HG02852 (cell line): ENCODE measurements at regions not wholly inside any gene's neighbourhood (a gene's known extent, or its start where the extent isn't known, plus 50 kb on each side); places are given as distances from the start of the nearest gene placed in this dataset.
"Not testable (repeated sequence)": the region's sequence is repeated elsewhere in the genome, so short reads cannot be mapped to it uniquely, and the experiment has no call there.

Experiments used
- ATAC-seq: cut with Tn5 transposase; IDR thresholded peaks from one replicate; pipeline ENCODE4 v1.9.1; 2021; ENCODE audit warnings: mild to moderate bottlenecking, moderate library complexity; ENCODE audit not compliant: unreplicated experiment

DNA sequence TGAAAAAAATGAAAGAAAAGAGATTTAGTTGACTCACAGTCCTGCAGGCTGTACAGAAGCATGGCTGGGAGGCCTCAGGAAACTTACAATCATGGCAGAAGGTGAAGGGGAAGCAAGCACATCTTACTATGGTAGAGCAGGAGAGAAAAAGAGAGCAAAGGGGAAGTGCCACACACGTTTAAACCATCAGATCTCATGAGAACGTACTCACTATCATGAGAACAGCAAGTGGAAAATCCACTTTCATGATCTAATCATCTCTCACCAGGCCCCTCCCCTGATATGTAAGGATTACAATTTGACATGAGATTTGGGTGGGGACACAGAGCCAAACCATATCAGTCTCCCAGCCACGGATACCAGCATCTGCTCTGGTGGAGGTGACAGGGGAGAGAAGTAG is 50.8 kb upstream of the CPOX start:
- ATAC-seq = no peak

DNA sequence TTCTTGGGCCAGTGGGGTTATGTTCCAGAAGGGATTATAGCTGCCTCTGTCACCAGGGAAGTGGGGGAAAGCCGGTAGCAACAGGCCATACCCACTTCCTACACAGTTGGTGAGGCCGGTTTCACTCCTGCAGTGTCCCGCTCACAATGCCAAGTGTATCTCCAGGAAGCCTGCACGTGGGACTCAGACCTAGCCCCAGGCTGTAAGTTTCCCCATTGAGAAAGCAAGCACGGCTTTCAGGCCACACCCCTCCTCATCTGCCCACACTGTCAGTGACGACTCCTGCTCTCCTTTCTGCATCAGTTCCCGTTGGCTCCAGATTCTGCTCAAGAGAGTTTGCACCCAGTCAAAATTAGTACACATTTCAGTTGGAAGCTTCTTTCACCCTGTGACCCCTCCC is 51.6 kb upstream of the CPOX start:
- no peak for ATAC-seq

DNA sequence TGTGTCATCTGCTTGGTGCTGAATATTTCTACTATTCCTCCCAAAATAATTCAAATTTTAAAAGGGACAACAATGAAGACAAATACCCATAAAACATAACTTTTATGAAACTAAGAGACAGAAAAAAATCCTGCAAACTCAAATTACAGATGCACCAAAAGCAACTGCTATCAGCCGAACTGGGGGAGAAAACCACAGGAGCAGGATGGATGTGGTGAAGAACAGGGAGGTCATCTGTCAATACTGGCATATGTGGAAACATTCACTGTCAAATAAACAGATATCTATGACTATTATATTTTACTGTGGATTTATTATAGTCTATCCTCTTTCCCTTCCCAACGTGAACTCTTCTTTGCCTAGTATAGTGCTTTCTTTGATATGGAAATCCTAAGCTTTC is 53.3 kb upstream of the CPOX start:
- ATAC-seq = no peak

DNA sequence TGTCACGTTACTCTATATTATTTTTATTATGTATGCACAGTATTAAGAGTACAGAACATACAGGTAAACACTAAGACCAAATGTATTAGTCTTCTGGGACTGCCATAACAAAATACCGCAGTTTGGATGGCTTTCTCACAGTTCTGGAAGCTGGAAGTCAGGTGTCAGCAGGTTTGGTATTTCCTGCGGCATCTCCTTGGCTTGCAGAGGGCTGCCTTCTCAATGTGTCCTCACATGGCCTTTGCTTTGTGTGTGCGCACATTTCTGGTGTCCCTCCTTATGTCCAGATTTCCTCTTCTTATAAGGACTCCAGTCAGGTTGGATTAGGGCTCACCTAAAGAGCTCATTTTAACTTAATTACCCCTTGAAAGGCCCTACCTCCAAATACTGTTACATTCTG is 53.8 kb upstream of the CPOX start:
- no peak for ATAC-seq

DNA sequence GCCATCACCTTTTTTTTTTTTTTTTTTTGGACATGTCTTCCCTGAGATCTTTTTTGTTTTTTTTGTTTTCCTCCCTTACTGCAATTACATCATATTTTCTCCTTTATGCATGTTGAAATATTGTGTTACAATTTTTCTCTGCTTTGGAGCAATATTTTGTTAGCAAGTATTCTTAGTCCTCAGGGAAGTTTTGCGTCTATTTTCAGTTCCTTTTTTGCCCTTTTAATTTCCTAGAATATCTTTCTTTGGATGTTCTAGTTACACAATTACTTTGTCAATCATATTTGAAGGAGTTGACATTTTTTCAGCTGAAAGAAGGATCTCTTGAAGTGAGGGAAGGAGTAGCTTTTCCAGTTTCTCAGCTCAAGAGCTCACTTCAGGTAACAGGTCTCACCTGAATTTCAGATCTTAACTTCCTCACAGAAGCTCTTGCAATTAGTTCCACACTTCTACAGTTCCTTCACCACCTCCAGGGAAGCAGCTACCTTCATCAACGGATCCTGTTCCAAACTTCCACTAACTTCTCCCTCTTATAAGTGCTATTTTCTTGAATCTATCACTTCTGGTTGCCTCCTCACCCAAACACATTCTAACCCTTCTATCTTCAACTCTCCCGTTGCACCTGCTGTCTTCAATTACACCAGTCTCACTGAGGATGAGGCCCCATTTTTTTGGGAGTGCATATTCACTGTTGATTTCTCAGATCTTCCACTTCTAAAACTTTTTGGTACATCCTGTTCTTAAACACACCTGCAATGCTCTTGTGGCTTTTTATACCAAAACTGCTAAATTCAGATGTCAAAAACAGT is 57.8 kb upstream of the CPOX start:
- no peak for ATAC-seq

DNA sequence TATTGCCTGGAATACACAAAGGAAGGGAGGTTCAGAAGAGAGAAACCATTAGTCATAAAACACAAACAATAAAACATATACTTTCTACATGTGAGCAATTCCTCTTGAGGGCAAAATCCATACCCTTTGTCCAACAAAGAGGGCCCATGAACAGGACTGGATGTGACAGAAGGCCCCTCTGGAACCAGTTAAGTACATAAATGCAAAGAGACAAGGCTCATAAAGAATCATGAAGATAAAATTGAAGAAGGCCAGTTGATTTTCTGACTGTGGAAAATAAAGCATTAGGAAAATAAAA is 58.3 kb upstream of the CPOX start:
- no peak for ATAC-seq

DNA sequence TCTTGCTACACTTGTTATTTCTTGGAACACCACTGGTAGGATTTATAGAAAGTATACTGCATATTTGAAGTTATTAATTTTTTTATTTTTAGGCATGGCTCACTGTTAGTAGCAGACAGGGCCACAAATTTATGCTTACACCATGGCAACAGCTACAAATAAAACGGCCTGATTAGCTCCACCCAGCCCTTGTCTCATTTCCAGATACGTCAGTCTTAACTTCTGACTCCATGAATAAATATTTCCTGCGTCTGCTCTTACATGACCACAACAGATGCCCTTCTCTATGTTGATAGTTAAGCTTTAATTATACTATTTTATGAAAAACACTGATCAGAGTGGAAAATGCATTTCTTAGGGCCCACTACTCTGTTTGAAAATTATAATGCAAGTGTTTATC is 62.3 kb upstream of the CPOX start:
- ATAC-seq = no peak

DNA sequence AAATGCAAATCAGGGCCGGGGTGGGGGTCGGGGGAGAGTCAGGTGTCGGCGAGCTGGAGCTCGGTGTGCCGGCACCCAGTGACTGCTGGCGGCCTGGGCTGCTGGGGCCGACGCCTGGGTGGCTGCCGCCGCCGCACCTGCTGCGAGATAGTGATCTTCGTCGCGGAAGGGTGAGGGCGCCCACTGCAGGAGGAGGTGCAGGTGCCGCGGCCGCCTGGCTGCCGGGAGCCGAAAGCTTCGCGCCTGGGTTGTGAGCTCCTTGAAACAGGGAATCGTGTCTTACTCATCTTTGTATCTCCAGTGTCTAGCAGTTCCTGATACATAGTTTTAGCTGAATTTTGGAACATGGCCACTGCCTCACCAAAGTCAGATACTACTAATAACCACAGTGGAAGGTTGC is 64.0 kb upstream of the CPOX start:
- peak; percentile 92 for ATAC-seq

DNA sequence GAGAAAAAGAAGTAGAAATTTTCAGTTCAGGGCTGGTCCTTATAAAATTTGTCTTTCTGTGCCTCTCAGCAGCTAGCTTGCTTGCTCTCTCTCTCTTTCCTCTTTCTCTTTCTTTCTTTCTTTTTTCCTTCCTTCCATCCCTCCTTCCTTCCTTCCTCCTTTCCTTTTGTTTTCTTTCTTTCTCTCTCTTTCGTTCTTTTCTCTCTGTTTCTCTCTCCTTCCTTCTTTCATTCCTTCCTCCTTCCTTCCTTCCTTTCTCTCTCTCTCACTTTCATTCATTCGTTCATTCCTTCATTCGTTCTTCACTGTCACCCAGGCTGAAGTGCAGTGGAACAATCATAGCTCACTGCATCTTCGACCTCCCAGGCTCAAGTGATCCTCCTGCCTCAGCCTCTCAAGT is 69.3 kb upstream of the CPOX start:
- no peak for ATAC-seq

DNA sequence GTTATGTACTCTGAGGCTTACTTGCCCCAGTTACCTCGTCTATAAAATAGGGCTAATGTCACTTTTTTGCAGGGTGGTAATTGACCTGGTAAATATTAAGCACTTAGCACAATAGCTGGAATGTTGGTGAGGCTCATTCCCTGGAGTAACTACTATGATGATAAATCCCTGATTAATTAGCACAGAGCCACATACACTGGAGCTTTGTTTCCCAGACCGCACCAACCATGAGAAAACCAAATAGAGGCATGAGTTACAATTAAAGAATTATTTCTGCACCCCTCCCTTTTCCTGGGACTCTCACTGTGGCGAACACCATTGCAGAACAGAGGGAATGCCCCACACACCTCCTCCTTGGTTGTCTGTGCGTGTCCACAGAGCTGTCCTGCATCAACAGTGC is 76.6 kb upstream of the CPOX start:
- ATAC-seq = no peak

DNA sequence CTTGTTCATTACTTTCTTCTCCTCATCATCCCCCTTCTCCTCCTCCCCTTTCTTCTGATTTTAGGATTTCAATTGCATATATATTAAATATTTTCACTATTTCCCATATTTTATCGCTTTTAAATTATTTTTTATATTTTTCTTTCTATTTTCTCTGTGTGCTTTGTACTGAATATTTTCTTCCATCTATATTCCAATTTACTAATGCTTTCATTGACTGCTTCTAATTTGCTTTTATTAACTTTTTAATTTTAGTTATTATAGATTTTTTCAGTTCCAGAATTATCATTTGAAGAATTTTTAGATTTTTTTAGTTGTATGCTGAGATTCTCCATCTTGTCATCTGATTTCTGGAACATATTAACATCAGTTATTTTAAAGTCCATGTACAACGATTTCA is 83.2 kb upstream of the ST3GAL6 start:
- no peak for ATAC-seq

DNA sequence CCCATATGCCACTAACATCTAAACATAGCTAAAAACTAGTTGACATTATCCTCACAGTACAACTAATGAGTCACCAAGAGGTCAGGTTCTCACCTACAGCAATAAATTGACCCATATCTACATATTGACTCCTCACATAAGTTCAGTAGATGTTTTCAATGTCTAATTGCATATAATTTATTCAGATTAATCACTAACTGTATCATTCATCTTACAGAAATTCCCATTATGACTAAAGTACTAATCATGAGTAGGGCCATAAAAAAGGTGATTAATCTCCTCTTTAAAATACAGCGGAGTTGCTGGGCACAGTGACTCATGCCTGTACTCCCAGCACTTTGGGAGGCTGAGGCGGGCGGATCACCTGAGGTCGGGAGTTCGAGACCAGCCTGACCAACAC is 82.4 kb upstream of the ST3GAL6 start:
- ATAC-seq = no peak

DNA sequence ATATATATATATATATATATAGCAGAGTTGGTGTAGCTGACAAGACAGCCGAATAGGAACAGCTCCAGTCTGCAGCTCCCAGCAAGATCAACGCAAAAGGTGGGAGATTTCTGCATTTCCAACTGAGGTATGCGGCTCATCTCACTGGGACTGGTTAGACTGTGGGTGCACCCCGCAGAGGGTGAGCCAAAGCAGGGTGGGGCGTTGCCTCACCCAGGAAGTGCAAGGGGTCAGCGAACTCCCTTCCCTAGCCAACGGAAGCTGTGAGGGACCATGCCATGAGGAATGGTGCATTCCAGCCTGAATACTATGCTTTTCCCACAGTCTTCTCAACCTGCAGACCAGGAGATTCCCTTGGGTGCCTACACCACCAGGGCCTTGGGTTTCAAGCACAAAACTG is 81.7 kb upstream of the ST3GAL6 start:
- ATAC-seq = no peak

DNA sequence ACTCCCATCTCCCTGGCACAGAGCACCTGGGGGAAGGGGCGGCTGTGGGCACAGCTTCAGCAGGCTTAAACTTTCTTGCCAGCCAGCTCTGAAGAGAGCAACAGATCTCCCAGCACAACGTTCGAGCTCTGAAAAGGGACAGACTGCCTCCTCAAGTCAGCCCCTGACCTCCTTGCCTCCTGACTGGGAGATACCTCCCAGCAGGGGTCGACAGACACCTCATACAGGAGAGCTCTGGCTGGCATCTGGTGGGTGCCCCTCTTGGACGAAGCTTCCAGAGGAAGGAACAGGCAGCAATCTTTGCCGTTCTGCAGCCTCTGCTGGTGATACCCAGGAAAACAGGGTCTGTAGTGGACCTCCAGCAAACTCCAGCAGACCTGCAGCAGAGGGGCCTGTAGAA is 80.7 kb upstream of the ST3GAL6 start:
- ATAC-seq = not testable (repeated sequence)

DNA sequence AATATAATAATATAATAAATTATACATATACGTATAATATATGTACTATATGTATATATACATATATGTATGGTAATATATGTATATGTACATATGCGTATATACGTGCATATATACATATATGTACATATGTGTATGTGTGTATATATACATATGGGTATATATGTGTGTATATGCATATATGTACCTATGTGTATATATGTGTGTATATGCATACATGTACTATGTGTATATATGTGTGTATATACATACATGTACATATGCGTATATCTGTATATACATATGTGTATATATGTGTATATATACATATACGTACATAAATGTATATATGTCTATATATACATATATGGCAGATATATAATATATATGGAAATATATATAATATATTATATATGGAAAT is 74.8 kb upstream of the ST3GAL6 start:
- ATAC-seq = no peak

DNA sequence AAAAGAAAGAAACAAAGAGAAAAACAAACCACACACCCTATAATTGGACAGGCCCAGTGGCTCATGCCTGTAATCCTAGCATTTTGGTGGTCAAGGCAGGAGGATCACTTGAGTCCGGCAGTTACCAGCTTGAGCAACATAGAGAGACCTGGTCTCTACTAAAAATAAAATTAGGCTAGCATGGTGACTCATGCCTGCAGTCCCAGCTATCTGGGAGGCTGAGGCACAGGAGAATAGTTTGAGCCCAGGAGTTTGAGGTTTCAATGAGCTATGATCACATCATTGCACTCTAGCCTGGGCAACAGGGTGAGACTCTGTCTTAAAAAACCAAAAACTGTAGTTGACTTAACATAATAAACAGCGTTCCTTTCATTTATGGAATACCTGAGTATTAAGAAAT is 72.3 kb upstream of the ST3GAL6 start:
- ATAC-seq = no peak

DNA sequence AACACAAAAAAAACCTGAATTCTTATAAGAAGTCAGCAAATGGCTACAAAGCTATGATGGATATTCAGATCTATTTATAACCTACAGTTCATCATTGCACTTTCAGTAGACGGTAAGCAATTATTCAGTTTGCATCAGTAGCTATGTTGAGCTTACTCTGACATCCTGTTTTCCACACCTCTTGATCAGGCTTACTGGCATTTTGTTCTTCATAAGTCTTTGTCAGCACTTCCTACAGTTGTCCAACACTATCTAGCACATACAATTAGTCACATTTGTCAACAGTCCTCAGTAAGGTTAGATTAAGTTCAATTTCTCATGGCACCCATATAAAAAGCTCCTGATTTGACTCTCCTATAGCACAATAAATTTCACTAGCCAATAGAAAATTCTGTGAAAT is 71.2 kb upstream of the ST3GAL6 start:
- ATAC-seq = no peak

DNA sequence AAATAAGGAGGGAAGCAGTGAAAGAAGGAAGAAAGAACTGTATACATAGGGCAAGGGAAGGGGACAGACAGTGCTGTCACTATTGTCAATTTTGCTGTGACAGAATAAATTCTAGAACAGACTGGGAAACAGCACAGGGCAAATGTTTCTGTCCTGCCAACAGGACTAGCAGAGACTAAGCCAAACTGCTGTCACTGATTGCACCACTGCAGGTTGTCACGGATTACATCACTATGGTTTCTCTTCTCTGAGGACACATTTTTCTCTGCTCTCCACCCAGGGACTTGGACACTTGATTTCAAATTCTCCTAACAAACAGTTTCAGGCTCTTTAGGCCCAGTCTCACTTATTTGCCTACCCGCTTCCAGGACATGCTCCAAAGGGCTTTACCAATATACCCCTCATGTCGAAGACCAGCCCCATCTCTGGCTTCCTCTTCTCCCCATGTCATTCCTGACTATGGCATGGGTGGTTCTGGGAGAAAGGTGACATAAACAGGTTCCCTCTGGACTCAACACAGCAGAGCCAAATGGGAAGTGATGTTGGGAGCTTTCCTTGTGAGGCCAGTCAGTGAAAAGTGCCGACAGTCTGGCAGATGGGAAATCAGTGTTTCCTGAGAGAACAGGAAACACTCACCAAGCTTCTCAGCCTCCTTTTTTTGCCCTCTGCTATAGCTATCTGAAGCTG is 70.2 kb upstream of the ST3GAL6 start:
- no peak for ATAC-seq

DNA sequence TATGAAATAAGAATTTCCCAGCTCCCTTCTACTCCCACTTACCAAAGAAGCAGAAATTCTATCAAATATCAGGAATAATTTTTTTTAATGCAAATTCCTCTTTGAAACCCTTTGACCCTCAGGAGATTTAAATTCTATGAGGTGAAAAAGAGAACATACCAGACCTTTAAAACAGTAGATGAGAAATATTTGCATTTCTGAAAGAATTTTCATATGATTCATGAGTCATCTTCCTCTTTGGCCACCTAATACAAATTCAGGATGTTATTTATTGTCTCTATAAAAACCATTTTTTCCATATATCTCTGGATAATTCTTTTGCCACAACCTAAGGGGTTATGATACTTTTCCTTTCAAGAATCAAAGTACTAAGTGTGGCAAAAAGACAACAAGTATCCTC is 67.3 kb upstream of the ST3GAL6 start:
- no peak for ATAC-seq

DNA sequence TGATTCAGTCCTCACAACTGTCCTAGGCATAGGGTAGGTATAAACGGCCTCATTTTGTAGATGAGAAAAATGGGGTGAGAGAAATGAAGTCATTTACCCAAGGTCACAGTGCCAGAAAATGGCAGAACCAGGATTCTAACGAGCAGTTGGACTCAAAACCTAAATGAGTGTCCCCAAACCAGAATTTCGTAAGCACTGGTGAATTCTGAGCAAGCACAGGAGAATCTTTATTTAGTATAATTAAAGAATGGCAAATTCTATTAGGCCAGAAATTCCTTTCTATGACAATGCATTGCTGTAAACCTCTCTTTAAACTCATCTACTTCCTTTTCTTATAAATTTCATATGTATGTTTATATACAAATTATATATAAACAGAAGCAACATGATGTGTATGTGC is 66.8 kb upstream of the ST3GAL6 start:
- ATAC-seq = not testable (repeated sequence)

DNA sequence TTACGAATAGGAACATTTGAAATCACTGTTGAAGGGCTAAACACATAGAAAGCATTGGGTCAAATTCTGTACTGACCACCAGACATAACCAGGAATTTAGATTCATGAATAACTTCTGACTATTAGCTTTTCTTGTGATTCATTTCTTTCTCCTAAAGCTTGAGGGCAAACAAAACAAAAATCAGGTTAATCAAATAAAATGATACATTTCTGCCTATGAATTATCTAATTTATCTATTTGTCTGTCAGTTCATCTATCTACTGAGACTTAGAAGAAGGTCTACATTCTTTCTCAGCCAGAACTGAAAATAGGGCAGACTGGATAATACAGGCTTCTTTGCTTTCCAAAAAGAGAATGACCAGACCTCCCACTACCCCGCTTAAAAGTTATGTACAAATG is 65.9 kb upstream of the ST3GAL6 start:
- no peak for ATAC-seq

DNA sequence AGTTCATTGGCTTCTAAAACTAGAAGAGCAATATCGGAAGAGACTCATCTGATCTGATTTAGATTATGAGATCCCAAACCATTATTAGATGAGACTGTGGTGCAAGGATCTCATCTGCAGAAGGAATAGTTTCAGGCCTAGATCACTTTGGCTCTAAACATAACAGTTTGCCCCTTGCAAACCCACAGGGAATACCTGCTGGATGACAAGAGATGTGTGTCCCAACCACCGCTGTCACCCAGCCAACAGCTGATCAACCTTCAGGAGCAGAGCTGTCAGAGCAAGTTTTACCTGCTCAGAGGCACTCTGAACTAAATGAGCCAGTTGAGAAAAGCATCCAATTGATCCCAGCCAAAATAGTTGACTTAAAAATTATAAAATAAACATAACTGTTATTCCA is 64.0 kb upstream of the ST3GAL6 start:
- ATAC-seq = no peak

DNA sequence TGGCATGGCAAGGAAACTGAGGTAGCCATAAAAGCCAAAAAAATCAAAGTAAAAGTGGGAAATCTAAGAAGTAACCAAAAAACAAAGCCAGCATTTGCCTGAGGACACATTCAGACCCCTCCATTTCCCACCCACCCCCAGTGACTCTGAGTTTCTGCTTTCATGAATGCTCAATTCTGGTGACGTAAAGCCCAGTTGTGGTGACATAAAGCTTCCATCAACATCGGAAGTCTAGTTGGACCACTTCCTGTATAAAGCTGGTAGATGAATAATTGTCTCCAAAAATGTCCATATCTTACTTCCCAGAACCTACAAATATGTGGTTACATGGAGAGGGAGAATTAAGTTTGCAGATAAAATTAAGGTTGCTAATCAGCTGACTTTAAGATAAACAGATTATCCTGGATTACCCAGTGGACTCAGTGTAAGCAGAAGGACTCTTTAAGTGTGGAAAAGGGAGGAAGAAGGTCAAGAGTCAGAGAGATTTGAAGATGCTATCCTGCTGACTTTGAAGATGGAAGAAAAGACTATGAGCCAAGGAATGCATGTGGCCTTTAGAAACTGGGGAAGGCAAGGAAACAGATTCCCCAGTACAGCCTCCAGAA is 62.0 kb upstream of the ST3GAL6 start:
- no peak for ATAC-seq
